ENCODE measurements at regions not wholly inside any gene's neighbourhood (a gene's known extent, or its start where the extent isn't known, plus 50 kb on each side); places are given as distances from the start of the nearest gene placed in this dataset.
"Not testable (repeated sequence)": the region's sequence is repeated elsewhere in the genome, so short reads cannot be mapped to it uniquely, and the experiment has no call there.

- POLR2A ChIA-PET, result no interaction called here
- Mint-ChIP-seq H3K9me3 (no peaks in the 10 kb centered on the region), H3K27me3 (peaks cover 14% of the 10 kb centered on the region), H3K27ac (no peak overlapping the region), H3K4me1 (no peaks in the 10 kb centered on the region), H3K4me3 (no peak overlapping the region), H3K36me3 (ENCODE audit: low read depth) (no peaks in the 10 kb centered on the region)
- DNase-seq, result no peak
- CTCF ChIA-PET, result no interaction called here
Observed at GRCh38 chr11:129620237-129621104, 195.2 kb upstream of the TMEM45B start.

GRCh38 chr11:129625930-129626329, 189.7 kb upstream of the TMEM45B start:
- no peak overlapping the region for H3K4me3 Mint-ChIP-seq
- ChIA-PET POLR2A (no interaction called here), CTCF (no interaction called here)
- no peaks in the 10 kb centered on the region for H3K4me1 Mint-ChIP-seq
- H3K27ac Mint-ChIP-seq, result no peak overlapping the region
- no peaks in the 10 kb centered on the region for H3K9me3 Mint-ChIP-seq
- H3K36me3 Mint-ChIP-seq (ENCODE audit: low read depth), result no peaks in the 10 kb centered on the region
- H3K27me3 Mint-ChIP-seq, result peaks cover 12% of the 10 kb centered on the region
- DNase-seq, result no peak

- POLR2A ChIA-PET, result no interaction called here
Observed at GRCh38 chr11:129631201-129631600, 184.4 kb upstream of the TMEM45B start.

GRCh38 chr11:129636926-129637325, 178.7 kb upstream of the TMEM45B start:
- no peaks in the 10 kb centered on the region for H3K27me3 Mint-ChIP-seq
- no peak overlapping the region for H3K4me3 Mint-ChIP-seq
- H3K4me1 Mint-ChIP-seq, result peaks cover 24% of the 10 kb centered on the region
- H3K9me3 Mint-ChIP-seq, result no peaks in the 10 kb centered on the region
- H3K36me3 Mint-ChIP-seq (ENCODE audit: low read depth), result no peaks in the 10 kb centered on the region
- no peak overlapping the region for H3K27ac Mint-ChIP-seq
- ChIA-PET CTCF (no interaction called here), POLR2A (no interaction called here)
- no peak for DNase-seq

More at GRCh38 chr11:129631201-129631600, 184.4 kb upstream of the TMEM45B start:
- DNase-seq, result no peak
- CTCF ChIA-PET, result no interaction called here
- Mint-ChIP-seq H3K27me3 (peaks cover 2% of the 10 kb centered on the region), H3K4me3 (no peak overlapping the region), H3K36me3 (ENCODE audit: low read depth) (no peaks in the 10 kb centered on the region), H3K27ac (no peak overlapping the region), H3K9me3 (no peaks in the 10 kb centered on the region), H3K4me1 (no peaks in the 10 kb centered on the region)

GRCh38 chr11:129637473-129637872, 178.2 kb upstream of the TMEM45B start:
- H3K27ac Mint-ChIP-seq, result no peak overlapping the region

GRCh38 chr11:129637983-129638776, 177.5 kb upstream of the TMEM45B start:
- Mint-ChIP-seq H3K27ac (no peak overlapping the region), H3K27me3 (no peaks in the 10 kb centered on the region), H3K36me3 (ENCODE audit: low read depth) (no peaks in the 10 kb centered on the region), H3K4me1 (peaks cover 31% of the 10 kb centered on the region), H3K9me3 (peaks cover 2% of the 10 kb centered on the region), H3K4me3 (no peak overlapping the region)
- CTCF ChIA-PET, result no interaction called here
- POLR2A ChIA-PET, result no interaction called here
- no peak for DNase-seq

More at GRCh38 chr11:129637473-129637872, 178.2 kb upstream of the TMEM45B start:
- H3K4me1 Mint-ChIP-seq, result peaks cover 27% of the 10 kb centered on the region
- POLR2A ChIA-PET, result no interaction called here
- CTCF ChIA-PET, result no interaction called here
- no peaks in the 10 kb centered on the region for H3K36me3 Mint-ChIP-seq (ENCODE audit: low read depth)
- H3K4me3 Mint-ChIP-seq, result no peak overlapping the region
- no peak for DNase-seq
- no peaks in the 10 kb centered on the region for H3K27me3 Mint-ChIP-seq
- peaks cover 2% of the 10 kb centered on the region for H3K9me3 Mint-ChIP-seq

GRCh38 chr11:129639300-129639699, 176.3 kb upstream of the TMEM45B start:
- no peak for DNase-seq
- Mint-ChIP-seq H3K4me3 (no peak overlapping the region), H3K27ac (no peak overlapping the region), H3K4me1 (peaks cover 36% of the 10 kb centered on the region), H3K36me3 (ENCODE audit: low read depth) (no peaks in the 10 kb centered on the region), H3K27me3 (no peaks in the 10 kb centered on the region), H3K9me3 (peaks cover 2% of the 10 kb centered on the region)
- CTCF ChIA-PET, result no interaction called here
- POLR2A ChIA-PET, result no interaction called here

GRCh38 chr11:129640671-129641070, 175.0 kb upstream of the TMEM45B start:
- H3K27me3 Mint-ChIP-seq, result no peaks in the 10 kb centered on the region
- no peak overlapping the region for H3K27ac Mint-ChIP-seq
- H3K4me1 Mint-ChIP-seq, result peaks cover 36% of the 10 kb centered on the region
- ChIA-PET POLR2A (no interaction called here), CTCF (no interaction called here)
- no peaks in the 10 kb centered on the region for H3K36me3 Mint-ChIP-seq (ENCODE audit: low read depth)
- H3K9me3 Mint-ChIP-seq, result peaks cover 2% of the 10 kb centered on the region
- no peak overlapping the region for H3K4me3 Mint-ChIP-seq
- DNase-seq, result no peak

GRCh38 chr11:129643031-129643721, 172.5 kb upstream of the TMEM45B start:
- no peak for DNase-seq
- no peak overlapping the region for H3K27ac Mint-ChIP-seq
- H3K36me3 Mint-ChIP-seq (ENCODE audit: low read depth), result no peaks in the 10 kb centered on the region
- no peaks in the 10 kb centered on the region for H3K27me3 Mint-ChIP-seq
- H3K4me3 Mint-ChIP-seq, result no peak overlapping the region
- ChIA-PET POLR2A (interaction anchor here (0.6 kb wide), 1 partner anchor 246 kb away, joined by 3 read pairs; no protein-coding TSS in a partner anchor), CTCF (interaction anchor here (1.8 kb wide), 1 partner anchor 14 kb away, joined by 6 read pairs; no protein-coding TSS in a partner anchor)
- H3K9me3 Mint-ChIP-seq, result peaks cover 2% of the 10 kb centered on the region
- peaks cover 36% of the 10 kb centered on the region for H3K4me1 Mint-ChIP-seq

GRCh38 chr11:129644326-129644725, 171.3 kb upstream of the TMEM45B start:
- no peaks in the 10 kb centered on the region for H3K36me3 Mint-ChIP-seq (ENCODE audit: low read depth)
- H3K9me3 Mint-ChIP-seq, result peaks cover 2% of the 10 kb centered on the region
- no peak overlapping the region for H3K27ac Mint-ChIP-seq
- ChIA-PET POLR2A (no interaction called here), CTCF (interaction anchor here (1.0 to 1.8 kb wide), 3 partner anchors 12 to 22 kb away, joined by 3 to 6 read pairs (median 3); no protein-coding TSS in a partner anchor)
- peaks cover 28% of the 10 kb centered on the region for H3K4me1 Mint-ChIP-seq
- H3K27me3 Mint-ChIP-seq, result no peaks in the 10 kb centered on the region
- H3K4me3 Mint-ChIP-seq, result no peak overlapping the region
- no peak for DNase-seq

GRCh38 chr11:129645943-129646342, 169.7 kb upstream of the TMEM45B start:
- no peaks in the 10 kb centered on the region for H3K36me3 Mint-ChIP-seq (ENCODE audit: low read depth)
- DNase-seq, result no peak
- H3K27ac Mint-ChIP-seq, result no peak overlapping the region
- no peaks in the 10 kb centered on the region for H3K27me3 Mint-ChIP-seq
- peaks cover 2% of the 10 kb centered on the region for H3K9me3 Mint-ChIP-seq
- H3K4me1 Mint-ChIP-seq, result peaks cover 21% of the 10 kb centered on the region
- CTCF ChIA-PET, result no interaction called here
- POLR2A ChIA-PET, result interaction anchor here (0.7 kb wide), 1 partner anchor 233 kb away, joined by 3 read pairs; no protein-coding TSS in a partner anchor
- H3K4me3 Mint-ChIP-seq, result no peak overlapping the region

- DNase-seq; H3K27me3 Mint-ChIP-seq; CTCF ChIA-PET; H3K4me1 Mint-ChIP-seq; H3K4me3 Mint-ChIP-seq; H3K36me3 Mint-ChIP-seq (ENCODE audit: low read depth); POLR2A ChIA-PET; H3K9me3 Mint-ChIP-seq; H3K27ac Mint-ChIP-seq: not testable (repeated sequence)
Observed at GRCh38 chr11:129650044-129650443, 165.6 kb upstream of the TMEM45B start.

GRCh38 chr11:129652835-129653234, 162.8 kb upstream of the TMEM45B start:
- ChIA-PET CTCF (no interaction called here), POLR2A (interaction anchor here (0.7 kb wide), 1 partner anchor 913 kb away, joined by 3 read pairs; no protein-coding TSS in a partner anchor)
- Mint-ChIP-seq H3K4me3 (no peak overlapping the region), H3K36me3 (ENCODE audit: low read depth) (no peaks in the 10 kb centered on the region), H3K27ac (no peak overlapping the region), H3K4me1 (peaks cover 2% of the 10 kb centered on the region), H3K9me3 (peaks cover 19% of the 10 kb centered on the region), H3K27me3 (peaks cover 4% of the 10 kb centered on the region)
- no peak for DNase-seq

Measured in activated CD4-positive, alpha-beta T cell treated with anti-CD3 and anti-CD28 coated beads, Interleukin-2, amount 10 ng/mL, durations not matched to agents 7 days and 5 days (primary cell).